Activated T-cell treated with anti-CD3 and anti-CD28 coated beads, Interleukin-2, amount 50 U/mL, for 4 hours (primary cell): ENCODE measurements at regions not wholly inside any gene's neighbourhood (a gene's known extent, or its start where the extent isn't known, plus 50 kb on each side); places are given as distances from the start of the nearest gene placed in this dataset.

Experiments used
- ATAC-seq, 2 donors: fragments of 200-7000 bp; cut with Tn5 transposase; one replicate each; pipeline ENCODE4 v1.10.0; 2021
- DNase-seq: peaks from one replicate; pipeline ENCODE4 v3.0.0-alpha.2; 2020
- H3K27me3 Mint-ChIP-seq: one replicate; pipeline ENCODE4 v1.8.0; 2021; ENCODE audit warnings: low read depth, mixed read lengths
- H3K36me3 Mint-ChIP-seq: one replicate; pipeline ENCODE4 v1.8.0; 2022; ENCODE audit warnings: mixed read lengths; ENCODE audit not compliant: insufficient read depth
- H3K4me1 Mint-ChIP-seq: one replicate; pipeline ENCODE4 v1.8.0; 2021; ENCODE audit warnings: low read depth, mixed read lengths
- H3K4me3 Mint-ChIP-seq: one replicate; pipeline ENCODE4 v1.8.0; 2021; ENCODE audit warnings: mild to moderate bottlenecking, moderate library complexity, mixed read lengths
- H3K9me3 Mint-ChIP-seq: one replicate; pipeline ENCODE4 v1.8.0; 2021; ENCODE audit warnings: mixed read lengths

GRCh38 chr13:106241974-106242953, 293.2 kb downstream of the EFNB2 start:
- Mint-ChIP-seq H3K27me3 (no peaks in the 10 kb centered on the region), H3K4me3 (no peak overlapping the region), H3K36me3 (no peaks in the 10 kb centered on the region), H3K4me1 (no peaks in the 10 kb centered on the region), H3K9me3 (no peaks in the 10 kb centered on the region)
- DNase-seq, result no peak
- no peak for ATAC-seq

GRCh38 chr13:106238690-106239089, 296.8 kb downstream of the EFNB2 start:
- DNase-seq (no peak), ATAC-seq (no peak)
- H3K27me3 Mint-ChIP-seq, result no peaks in the 10 kb centered on the region
- no peaks in the 10 kb centered on the region for H3K36me3 Mint-ChIP-seq
- H3K4me1 Mint-ChIP-seq, result no peaks in the 10 kb centered on the region
- no peaks in the 10 kb centered on the region for H3K9me3 Mint-ChIP-seq
- H3K4me3 Mint-ChIP-seq, result no peak overlapping the region

- no peak for ATAC-seq
- no peaks in the 10 kb centered on the region for H3K27me3 Mint-ChIP-seq
- no peak overlapping the region for H3K4me3 Mint-ChIP-seq
- no peaks in the 10 kb centered on the region for H3K4me1 Mint-ChIP-seq
- no peaks in the 10 kb centered on the region for H3K36me3 Mint-ChIP-seq
- H3K9me3 Mint-ChIP-seq, result peaks cover 8% of the 10 kb centered on the region
- DNase-seq, result no peak
Observed at GRCh38 chr13:106234636-106235035, 300.8 kb downstream of the EFNB2 start.

DNA sequence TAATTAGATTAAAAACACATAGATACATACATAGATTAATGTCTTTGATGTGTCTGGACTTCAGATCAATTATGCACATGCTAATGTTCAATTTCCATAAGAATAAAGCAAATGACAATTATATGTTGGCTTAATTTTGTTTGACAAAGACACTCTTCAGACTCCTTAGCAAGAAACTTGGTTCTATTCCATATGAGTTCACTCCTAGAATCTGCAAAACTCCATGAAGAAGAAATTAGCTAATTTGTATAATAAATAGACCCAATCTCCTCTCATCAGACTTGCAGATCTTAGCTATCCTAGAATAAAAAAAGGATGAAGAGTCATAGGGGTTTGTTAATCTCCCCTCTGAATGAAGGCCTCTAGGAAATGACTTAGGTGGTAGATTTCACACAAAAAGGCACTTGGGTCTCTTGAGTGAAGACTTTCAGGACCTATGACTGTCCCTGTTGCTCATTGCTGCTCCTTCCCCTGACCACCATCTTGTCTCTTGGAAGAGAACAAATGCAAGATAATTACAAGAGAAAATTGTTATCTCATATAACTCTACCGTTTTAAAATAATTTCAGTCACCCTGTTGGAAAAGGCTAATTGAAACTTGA, 302.2 kb downstream of the EFNB2 start:
- no peak overlapping the region for H3K4me3 Mint-ChIP-seq
- H3K9me3 Mint-ChIP-seq, result peaks cover 8% of the 10 kb centered on the region
- ATAC-seq (no peak), DNase-seq (no peak)
- H3K36me3 Mint-ChIP-seq, result no peaks in the 10 kb centered on the region
- no peaks in the 10 kb centered on the region for H3K27me3 Mint-ChIP-seq
- no peaks in the 10 kb centered on the region for H3K4me1 Mint-ChIP-seq

GRCh38 chr13:106232681-106233080, 302.8 kb downstream of the EFNB2 start:
- H3K9me3 Mint-ChIP-seq, result peaks cover 8% of the 10 kb centered on the region
- DNase-seq, result no peak
- no peak overlapping the region for H3K4me3 Mint-ChIP-seq
- no peak for ATAC-seq
- H3K4me1 Mint-ChIP-seq, result no peaks in the 10 kb centered on the region
- H3K36me3 Mint-ChIP-seq, result no peaks in the 10 kb centered on the region
- H3K27me3 Mint-ChIP-seq, result no peaks in the 10 kb centered on the region

DNA sequence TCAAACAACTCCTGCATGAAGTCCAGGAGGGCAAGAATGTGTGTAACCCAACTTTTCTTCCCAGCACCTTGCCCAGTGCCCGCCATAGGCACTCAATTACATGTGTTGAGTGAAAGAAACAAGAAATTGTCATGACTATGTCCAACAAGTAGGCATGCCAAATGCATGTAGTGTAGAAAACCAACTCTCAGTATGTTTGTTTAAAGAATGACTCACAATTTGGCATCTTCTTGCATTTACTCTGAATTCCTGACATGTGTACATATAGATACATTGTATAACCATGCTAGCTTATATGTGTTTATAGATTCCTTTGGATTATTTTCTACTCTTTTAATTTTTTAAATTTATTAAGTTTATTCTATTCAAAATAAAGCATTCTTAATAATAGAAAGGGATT, 305.0 kb downstream of the EFNB2 start:
- Mint-ChIP-seq H3K9me3 (peaks cover 8% of the 10 kb centered on the region), H3K4me1 (no peaks in the 10 kb centered on the region), H3K36me3 (no peaks in the 10 kb centered on the region), H3K4me3 (no peak overlapping the region), H3K27me3 (no peaks in the 10 kb centered on the region)
- DNase-seq (no peak), ATAC-seq (no peak)

DNA sequence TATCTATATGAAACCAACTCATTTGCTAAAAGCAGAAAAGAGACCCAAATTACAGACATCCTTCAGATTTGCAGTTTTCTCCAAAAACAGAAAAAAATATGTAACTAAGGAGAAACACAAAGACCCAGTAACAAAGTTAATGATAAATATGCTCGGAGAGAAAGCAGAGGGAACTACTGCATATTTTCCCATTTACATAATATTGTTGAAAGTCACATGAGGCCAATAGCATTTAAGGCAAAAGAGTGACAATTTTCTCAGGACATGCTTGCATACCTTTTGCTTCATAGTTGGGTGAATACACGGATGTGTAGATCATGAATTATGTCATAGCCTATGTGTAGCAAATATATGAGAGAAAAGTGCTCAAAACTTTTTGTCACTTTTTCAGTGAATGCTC, 310.3 kb downstream of the EFNB2 start:
- no peak overlapping the region for H3K4me3 Mint-ChIP-seq
- no peaks in the 10 kb centered on the region for H3K4me1 Mint-ChIP-seq
- ATAC-seq, result no peak
- DNase-seq, result no peak
- H3K27me3 Mint-ChIP-seq, result no peaks in the 10 kb centered on the region
- no peaks in the 10 kb centered on the region for H3K36me3 Mint-ChIP-seq
- no peaks in the 10 kb centered on the region for H3K9me3 Mint-ChIP-seq

GRCh38 chr13:106220211-106220610, 315.3 kb downstream of the EFNB2 start:
- no peaks in the 10 kb centered on the region for H3K9me3 Mint-ChIP-seq
- no peak for DNase-seq
- H3K27me3 Mint-ChIP-seq, result no peaks in the 10 kb centered on the region
- H3K36me3 Mint-ChIP-seq, result no peaks in the 10 kb centered on the region
- H3K4me3 Mint-ChIP-seq, result no peak overlapping the region
- no peaks in the 10 kb centered on the region for H3K4me1 Mint-ChIP-seq
- no peak for ATAC-seq

GRCh38 chr13:106213028-106213757, 322.3 kb downstream of the EFNB2 start:
- DNase-seq (no peak), ATAC-seq (no peak)
- H3K36me3 Mint-ChIP-seq, result no peaks in the 10 kb centered on the region
- no peak overlapping the region for H3K4me3 Mint-ChIP-seq
- no peaks in the 10 kb centered on the region for H3K27me3 Mint-ChIP-seq
- H3K4me1 Mint-ChIP-seq, result no peaks in the 10 kb centered on the region
- H3K9me3 Mint-ChIP-seq, result no peaks in the 10 kb centered on the region

- ATAC-seq, result no peak
- H3K4me3 Mint-ChIP-seq, result no peak overlapping the region
- no peaks in the 10 kb centered on the region for H3K36me3 Mint-ChIP-seq
- H3K27me3 Mint-ChIP-seq, result no peaks in the 10 kb centered on the region
- no peaks in the 10 kb centered on the region for H3K4me1 Mint-ChIP-seq
- no peaks in the 10 kb centered on the region for H3K9me3 Mint-ChIP-seq
- no peak for DNase-seq
Observed at GRCh38 chr13:106212386-106213010, 323.0 kb downstream of the EFNB2 start.

- no peak for DNase-seq
- Mint-ChIP-seq H3K4me1 (no peaks in the 10 kb centered on the region), H3K9me3 (no peaks in the 10 kb centered on the region), H3K27me3 (no peaks in the 10 kb centered on the region), H3K4me3 (no peak overlapping the region), H3K36me3 (no peaks in the 10 kb centered on the region)
- no peak for ATAC-seq
Observed at GRCh38 chr13:106210324-106210723, 325.1 kb downstream of the EFNB2 start.

- Mint-ChIP-seq H3K9me3 (no peaks in the 10 kb centered on the region), H3K4me3 (no peak overlapping the region), H3K36me3 (no peaks in the 10 kb centered on the region), H3K4me1 (no peaks in the 10 kb centered on the region), H3K27me3 (no peaks in the 10 kb centered on the region)
- ATAC-seq (no peak), DNase-seq (no peak)
Observed at GRCh38 chr13:106205871-106206270, 329.6 kb downstream of the EFNB2 start.

DNA sequence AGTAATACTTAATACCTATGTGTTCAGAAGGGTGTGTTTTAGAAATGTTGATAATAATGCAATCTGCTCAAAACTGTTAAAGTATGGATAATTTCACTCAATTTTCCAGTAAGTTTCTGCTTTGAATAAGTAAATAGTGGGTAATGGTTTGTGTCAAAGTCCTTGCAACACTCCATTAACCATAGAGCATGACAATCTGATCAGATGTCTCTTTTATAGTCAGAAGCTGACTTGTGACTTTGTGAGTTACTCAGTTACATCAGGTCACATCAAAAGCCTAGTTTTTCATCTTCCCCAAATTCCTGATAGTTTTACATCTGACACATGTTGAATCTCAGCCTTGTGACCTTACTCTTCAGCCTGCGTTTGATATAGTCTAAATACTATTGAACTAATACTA, 338.0 kb downstream of the EFNB2 start:
- no peak for DNase-seq
- no peak for ATAC-seq
- Mint-ChIP-seq H3K4me3 (no peak overlapping the region), H3K4me1 (no peaks in the 10 kb centered on the region), H3K36me3 (no peaks in the 10 kb centered on the region), H3K9me3 (no peaks in the 10 kb centered on the region), H3K27me3 (no peaks in the 10 kb centered on the region)

DNA sequence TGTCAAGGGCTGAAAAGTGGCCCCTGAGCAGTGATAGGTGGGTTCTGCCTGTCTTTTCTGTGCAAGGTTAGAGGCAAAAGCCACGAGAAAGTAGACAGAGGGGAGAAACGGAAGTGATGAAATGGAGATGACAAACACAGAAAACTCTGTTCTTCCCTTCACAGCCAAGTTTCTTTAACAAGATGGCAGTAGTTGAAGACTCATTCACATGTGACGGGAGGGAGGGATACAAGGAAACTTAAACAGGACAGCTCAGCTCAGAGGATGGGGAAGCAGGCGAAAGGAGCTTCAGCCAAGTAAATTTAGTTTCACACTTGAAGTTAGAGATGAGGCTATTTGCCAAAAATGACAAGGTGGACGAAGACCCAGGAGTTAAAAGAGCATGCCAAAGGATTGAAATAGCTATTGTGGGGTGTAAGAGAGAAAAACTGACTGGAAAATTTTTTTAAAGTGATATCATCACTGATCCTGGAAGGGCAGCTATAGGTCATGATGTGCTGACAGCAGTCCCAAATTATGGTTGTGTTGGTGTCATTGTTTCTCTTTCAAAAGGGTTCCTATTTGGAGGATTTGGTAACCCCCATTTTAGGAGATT, 347.9 kb downstream of the EFNB2 start:
- Mint-ChIP-seq H3K4me1 (no peaks in the 10 kb centered on the region), H3K9me3 (peaks cover 6% of the 10 kb centered on the region), H3K36me3 (no peaks in the 10 kb centered on the region), H3K27me3 (no peaks in the 10 kb centered on the region), H3K4me3 (no peak overlapping the region)
- DNase-seq, result no peak
- ATAC-seq, result no peak
